ENCODE measurements at regions not wholly inside any gene's neighbourhood (a gene's known extent, or its start where the extent isn't known, plus 50 kb on each side); places are given as distances from the start of the nearest gene placed in this dataset.
"Not testable (repeated sequence)": the region's sequence is repeated elsewhere in the genome, so short reads cannot be mapped to it uniquely, and the experiment has no call there.

DNA sequence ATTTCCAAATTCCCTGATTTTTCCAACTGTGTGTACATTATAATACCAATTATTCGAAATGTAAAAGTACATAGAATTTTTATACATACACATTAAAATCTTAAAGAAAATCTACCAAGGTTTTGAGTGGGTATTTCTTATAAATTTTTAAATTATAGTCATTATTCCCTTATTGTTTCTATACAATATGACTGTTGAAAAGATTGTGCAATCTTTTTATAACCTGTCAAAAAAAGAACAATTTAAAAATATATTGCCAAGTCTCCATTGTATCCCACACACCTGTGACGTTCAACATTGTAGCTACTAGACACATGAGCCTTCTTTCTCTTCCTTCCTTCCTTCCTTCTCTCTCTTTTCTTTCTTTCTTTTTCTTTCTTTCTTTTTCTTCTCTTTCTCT, 473.2 kb upstream of the CHRM3 start:
- DNase-seq (ENCODE audit: low read depth) = no peak

DNA sequence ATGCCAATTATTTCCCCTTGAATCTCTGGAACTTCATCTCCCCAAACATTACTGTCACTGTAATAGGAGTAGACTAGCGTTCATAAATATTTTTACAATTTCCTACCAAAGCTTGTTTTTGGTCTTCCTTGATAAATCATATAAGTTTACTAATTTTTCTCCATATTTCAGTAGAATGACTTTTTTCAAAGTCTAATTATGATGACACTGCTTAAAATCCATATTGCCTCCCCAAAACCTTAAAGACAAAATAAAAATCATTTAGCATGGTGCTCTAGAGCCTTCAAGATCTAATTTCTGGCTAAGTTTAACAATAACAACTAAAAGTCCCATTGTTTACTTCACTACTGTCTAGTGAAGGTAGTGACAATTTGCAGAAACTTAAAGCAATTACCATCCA, 474.2 kb upstream of the CHRM3 start:
- no peak for DNase-seq (ENCODE audit: low read depth)

DNA sequence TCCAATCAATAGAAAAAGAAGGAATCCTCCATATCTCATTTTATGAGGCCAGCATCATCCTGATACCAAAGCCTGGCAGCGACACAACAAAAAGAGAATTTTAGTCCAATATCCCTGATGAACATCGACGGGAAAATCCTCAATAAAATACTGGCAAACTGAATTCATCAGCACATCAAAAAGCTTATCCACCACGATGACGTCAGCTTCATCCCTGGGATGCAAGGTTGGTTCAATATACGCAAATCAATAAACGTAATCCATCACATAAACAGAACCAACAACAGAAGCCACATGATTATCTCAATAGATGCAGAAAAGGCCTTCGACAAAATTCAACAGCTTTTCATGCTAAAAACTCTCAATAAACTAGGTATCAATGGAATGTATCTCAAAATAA, 483.6 kb upstream of the CHRM3 start:
- not testable (repeated sequence) for DNase-seq (ENCODE audit: low read depth)

DNA sequence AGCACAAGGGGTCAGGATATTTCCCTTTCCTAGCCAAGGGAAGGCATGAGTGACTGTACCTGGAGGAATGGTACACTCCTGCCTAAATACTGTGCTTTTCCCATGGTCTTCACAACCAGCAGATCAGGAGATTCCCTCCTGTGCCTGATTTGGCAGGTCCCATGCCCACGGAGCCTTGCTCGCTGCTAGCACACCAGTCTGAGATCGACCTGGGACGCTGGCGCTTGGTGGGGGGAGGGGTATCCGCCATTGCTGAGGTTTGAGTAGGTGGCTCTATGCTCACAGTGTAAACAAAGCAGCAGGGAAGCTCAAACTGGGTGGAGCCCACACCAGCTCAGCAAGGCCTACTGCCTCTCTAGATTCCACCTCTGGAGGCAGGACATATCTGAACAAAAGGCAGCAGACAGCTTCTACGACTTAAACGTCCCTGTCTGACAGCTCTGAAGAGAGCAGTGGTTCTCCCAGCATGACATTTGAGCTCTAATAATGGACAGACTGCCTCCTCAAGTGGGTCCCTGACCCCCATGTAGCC, 486.0 kb upstream of the CHRM3 start:
- DNase-seq (ENCODE audit: low read depth) = no peak

DNA sequence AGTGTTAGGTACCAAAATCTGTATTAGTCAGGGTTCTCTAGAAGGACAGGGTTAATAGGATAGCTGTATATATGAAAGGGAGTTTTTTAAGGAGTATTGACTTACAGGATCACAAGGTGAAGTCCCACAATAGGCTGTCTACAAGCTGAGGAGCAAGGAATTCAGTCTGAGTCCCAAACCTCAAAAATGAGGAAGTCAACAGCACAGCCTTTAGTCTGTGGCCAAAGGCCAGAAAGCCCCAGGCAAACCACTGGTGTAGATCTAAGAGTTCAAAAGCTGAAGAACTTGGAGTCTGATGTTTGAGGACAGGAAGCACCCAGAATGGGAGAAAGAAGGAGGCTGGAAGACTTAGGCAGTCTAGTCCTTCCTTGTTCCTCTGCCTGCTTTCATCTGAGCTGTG, 487.5 kb upstream of the CHRM3 start:
- DNase-seq (ENCODE audit: low read depth) = peak; percentile 65

DNA sequence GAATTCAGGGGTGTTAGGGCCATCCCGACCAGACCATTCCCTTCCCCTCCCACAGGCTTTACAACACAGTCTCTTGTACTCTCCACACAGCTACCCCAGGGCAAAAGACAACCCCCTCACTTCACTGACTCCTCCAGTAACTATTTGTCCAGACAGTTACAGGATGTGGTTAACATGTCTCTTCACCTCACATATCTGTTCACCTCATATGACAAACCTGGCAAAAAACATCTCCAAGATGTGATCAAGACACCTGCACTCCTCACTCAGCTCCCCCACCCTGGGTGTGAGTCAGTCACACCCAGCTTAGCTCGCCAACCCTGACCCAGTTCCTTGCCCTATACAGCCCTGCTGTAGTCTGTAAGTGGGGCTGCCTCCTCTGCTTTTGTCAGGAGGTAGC, 490.5 kb upstream of the CHRM3 start:
- DNase-seq (ENCODE audit: low read depth) = peak; percentile 9

DNA sequence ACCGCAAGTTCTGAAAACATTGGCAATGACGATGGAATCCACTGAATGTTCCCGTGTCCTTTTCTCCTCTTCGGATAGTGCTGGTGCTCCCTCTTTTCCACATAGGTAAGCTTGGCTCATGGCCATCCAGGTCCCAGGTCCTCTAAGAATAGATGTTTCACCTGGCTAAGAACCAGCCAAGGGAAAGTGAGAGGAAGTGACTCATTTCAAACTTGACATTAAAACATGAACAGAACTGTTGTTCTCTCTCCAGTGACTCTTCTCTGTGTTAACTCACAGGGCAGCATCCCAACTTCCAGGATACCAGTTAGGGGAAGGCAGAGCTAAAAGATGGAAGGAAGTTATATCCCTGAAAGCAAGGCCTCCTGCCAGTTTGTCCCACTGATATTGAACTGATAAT, 493.8 kb upstream of the CHRM3 start:
- DNase-seq (ENCODE audit: low read depth) = peak; percentile 58

DNA sequence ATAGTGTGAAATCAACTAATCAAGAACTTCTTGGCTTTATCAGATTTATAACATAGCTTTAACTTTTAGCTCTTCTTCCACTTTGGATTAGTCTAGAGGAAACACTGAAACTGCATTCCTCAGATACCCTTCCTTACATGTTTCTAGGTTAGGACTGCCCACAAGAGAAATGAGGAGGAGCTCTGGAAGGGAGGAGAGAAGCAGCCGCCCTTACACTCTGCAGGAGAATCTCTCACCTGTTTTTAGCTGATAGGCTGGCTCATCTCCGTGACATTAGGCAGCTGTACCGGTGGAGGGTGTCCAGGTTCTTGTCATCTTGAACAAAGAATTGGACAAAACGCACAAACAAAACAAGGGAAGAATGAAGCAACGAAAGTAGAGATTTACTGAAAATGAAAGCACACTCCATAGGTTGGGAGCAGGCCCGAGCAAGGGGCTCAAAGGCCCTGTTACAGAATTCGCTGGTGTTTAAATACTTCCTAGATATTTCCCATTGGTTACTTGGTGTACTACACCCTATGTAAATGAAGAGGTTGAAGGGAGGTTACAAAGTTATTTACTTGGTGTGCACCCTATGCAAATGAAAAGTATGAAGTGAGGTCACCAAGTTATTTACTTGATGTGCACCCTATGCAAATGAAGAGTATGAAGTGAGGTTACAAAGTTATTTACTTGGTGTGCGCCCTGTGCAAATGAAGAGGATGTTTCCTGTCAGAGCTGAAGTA, 524.9 kb upstream of the CHRM3 start:
- DNase-seq (ENCODE audit: low read depth) = peak; percentile 2

DNA sequence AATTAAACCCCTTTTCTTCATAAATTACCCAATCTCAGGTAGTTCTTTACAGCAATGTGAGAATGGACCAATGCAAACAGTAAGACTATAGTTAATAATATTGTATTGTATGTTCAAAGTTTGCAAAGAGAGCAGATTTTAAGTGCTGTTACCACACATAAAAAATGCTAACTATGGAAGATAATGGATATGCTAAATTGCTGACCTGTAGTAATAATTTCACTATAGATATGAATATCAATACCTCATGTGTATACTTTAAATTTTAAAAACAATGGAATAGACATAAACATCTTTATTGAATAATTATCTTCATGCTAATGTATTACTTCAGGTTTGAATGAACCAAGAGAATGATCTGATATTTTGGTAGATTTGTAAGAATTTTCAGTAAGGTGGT, 552.4 kb upstream of the CHRM3 start:
- DNase-seq (ENCODE audit: low read depth) = no peak

DNA sequence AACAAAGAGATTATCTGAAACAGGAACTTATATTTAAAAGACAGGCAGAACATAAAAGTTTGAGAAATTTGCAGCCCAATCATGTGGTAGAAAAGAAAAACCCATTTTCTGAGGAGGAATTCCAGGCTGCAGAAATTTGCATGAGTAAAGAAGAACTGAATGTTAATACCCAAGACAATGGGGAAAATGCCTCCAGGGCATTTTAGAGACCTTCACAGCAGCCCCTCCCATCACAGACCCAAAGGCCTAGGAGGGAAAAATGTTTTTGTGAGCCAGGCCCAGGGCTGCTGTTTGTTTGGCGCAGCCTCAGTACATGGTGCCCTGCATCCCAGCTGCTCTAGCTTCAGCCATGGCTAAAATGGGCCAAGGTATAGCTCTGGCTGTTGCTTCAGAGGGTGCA, 554.3 kb upstream of the CHRM3 start:
- DNase-seq (ENCODE audit: low read depth) = no peak

DNA sequence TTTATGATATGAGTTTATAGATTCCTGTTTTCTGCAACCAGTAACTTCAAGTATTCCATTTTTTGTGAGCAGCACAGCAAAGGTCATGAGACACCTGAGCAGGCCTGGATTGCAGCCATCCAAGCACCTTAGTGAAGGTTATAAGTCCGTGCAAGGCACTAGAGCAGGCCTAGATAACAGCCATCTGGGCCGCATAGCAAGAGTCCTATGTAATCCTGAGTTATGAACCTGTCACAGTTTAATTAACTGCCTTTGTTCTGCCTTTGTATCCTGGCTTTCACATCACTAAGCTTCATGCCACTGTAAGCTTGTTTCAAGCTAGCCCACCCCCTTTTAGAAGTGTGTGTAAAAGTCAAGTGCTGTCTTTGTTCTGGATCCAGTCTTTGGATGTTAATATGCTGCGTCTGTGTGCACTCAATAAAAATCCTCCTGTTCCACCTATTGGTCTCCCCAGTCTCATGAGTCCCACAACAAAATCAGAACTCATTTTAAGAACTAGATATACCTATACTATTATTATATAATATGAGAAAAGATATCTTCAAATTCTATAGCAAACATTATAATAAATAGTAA, 556.2 kb upstream of the CHRM3 start:
- no peak for DNase-seq (ENCODE audit: low read depth)

DNA sequence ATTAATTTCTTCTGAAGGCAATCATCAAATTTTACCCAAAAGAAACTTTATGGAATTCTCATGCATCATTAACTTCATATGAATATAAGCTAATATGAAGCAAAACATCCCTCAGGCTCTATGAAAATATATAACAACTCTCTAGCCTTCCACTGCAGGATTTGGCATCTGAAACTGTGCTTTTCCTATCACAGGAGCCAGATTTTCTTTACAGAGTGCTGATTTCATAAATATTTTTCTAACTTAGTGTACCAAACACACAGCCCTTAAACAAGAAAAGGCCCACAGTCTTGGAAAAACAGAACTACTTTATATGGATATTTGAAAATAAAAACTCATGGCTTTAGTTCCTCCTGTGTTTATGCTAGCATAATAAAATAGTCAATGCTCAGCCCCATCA, 559.5 kb upstream of the CHRM3 start:
- no peak for DNase-seq (ENCODE audit: low read depth)

DNA sequence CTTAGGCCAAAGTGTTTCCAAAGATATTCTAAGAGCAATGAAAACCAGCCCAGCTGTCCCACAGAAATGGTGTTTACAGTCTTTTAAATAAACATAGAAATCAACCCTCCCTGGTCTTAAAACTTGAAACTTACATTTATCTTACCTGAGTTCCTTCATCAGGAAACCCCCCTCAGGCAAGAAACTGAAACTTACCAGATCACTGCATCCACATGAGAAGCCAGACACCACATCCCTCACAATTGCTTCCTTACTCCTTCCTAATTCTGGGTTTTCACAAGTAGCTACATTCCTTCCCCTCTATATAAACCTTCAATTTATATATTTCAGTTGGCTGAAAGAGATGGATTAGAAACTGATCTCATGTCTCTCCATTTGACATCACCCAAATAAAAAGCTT, 563.0 kb upstream of the CHRM3 start:
- DNase-seq (ENCODE audit: low read depth) = no peak

DNA sequence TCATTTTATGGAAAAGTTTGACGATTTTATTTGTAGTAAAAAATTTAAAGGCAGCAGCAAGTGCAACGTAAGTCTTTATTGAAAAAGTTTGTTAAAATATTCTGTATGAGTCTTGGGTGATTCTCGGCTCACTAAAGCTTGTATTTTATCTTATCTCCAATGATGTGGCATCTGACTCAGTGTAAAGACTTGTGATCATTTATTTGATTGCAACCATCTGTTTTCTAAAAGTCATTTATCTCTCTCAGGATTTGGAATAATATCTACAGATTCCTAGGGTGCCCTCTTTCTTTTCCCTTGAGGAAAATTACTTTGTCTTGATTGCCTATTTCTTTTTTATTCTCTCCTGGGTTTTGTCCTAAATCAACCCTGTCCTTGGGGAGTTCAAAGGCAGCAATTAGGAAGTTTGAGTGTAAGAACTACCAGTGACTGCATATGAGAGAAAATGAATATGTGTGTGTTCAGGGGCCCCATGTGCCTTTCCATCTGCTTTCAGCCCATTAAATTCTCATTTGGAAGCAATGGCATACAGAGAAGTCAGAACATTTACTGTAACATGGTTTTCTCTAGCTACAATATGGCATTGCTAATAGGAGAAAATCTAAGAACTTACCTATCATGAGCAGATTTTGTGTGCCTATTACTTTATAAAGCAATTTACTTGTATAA, 575.0 kb upstream of the CHRM3 start:
- DNase-seq (ENCODE audit: low read depth) = no peak

DNA sequence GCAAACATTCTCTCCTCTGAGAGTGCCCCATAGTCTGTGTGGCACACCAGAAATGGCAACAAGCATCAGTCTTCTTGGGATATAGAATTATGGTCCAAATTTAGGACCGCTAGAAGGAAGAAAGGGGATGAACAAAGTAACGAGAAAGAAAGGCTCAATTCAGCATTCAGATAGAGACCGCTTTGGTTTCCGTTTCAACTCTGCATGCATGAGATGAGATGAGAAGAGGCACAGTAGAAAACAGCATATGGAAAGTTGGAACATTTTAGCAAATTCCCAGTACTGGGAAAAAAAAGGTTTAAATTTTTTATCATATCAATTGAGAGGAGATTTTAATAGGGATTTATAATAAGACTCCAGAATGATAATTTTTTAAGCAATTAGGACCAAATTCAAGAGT, 595.5 kb upstream of the CHRM3 start:
- DNase-seq (ENCODE audit: low read depth) = no peak

DNA sequence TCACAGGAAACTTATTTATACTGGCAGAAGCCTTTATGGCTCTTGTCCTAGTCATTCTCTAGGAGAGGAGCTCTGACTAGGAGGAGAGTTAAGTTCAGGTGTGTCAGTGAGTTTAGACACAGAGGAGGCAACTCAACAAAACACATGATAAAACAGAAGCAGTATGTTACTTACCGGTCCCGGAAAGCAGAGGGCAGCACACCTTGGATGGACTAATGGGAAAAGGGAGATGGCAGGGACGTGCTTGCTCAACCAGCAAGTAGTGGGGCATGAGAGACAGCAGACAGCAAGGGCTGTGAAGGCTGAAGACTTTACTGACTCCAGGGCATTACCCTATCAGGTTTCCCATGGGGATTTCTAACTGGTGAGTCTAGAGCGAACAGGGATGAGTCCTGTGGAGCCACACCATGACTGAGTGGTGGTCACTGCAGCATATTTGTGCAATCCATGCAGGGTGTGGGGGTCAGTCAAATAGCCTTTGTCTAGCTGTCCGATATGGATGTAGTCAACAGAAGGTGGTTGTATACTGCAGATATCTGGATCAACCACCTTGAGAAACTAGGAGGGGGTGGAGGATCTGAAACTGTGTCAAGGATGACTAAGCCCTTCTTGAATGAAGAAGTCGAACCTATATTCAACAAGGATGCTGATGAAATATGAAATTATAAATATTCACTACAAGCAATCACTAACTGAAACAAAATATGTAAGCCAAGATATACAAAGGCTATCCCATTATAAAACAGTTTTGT, 596.3 kb upstream of the CHRM3 start:
- DNase-seq (ENCODE audit: low read depth) = no peak

DNA sequence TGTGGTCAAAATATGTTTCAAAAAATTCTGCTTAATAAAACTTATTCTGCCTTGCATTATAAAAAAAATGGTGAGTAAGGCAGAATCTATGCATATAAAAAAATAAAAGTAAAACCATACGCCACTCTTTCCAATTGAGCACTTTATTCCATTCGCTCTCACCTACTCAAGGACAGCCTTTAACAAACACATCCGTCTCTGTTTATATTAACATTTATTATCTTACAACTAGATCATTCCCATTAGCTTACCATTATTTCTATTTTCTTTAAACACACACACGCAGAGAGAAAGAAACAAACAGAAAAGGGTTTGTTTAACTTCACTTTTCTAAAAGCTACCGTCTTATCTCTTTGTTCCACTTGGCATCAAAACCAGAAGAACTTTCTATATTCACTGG, 598.9 kb upstream of the CHRM3 start:
- DNase-seq (ENCODE audit: low read depth) = no peak

DNA sequence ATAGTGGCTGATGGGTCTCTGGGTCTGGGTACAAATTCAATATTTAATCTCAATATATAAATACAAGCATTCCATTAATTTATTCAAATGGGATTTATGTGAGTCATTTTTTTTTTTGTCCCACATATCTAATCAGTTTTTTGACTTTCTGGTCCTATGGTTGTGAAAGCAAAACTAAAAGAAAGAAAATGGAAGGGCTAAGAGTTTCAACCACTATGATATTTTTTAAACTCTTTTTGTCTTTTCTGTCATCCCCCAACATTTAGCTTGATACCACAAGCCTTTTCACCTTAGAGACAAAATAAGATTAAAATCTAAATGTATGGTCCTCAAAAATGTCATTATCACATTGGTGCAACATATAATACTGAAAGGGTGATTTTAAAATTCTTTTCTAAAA, 602.7 kb upstream of the CHRM3 start:
- no peak for DNase-seq (ENCODE audit: low read depth)

DNA sequence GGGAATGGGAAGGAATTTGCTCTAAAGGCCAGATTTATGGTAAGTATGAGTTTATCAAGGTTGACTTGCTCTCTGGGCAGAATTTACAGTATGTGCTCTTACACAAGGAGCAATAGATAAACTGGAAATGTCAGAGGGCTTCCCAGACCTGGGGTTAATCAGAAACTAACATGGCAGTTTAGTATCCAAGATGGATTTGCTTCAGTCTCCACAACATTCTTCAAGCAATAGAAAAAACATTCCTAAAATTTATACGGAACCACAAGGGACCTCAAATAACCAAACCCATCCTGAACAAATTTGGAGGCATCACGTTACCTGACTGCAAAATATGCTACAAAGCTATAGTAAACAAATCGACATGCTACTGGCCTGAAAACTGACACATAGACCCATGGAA, 606.7 kb upstream of the CHRM3 start:
- no peak for DNase-seq (ENCODE audit: low read depth)

DNA sequence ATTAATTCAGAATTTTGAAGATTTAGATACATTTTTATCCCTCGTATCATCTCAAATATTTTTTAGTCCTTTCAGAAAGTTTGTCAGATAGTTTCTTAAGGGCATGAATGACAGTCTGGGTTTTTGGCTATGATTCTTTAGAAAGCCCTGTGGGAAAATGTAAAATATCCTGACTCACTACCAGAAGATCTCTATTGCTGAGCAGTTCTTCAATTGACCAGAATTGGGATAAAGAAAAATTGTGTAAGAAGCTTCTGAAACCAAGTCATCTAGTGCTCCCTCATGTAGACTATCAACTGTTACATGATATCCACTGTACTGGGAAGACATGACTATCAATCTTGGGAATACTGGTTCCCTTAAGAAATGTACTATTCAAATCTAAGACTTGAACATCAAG, 608.3 kb upstream of the CHRM3 start:
- peak; percentile 4 for DNase-seq (ENCODE audit: low read depth)

DNA sequence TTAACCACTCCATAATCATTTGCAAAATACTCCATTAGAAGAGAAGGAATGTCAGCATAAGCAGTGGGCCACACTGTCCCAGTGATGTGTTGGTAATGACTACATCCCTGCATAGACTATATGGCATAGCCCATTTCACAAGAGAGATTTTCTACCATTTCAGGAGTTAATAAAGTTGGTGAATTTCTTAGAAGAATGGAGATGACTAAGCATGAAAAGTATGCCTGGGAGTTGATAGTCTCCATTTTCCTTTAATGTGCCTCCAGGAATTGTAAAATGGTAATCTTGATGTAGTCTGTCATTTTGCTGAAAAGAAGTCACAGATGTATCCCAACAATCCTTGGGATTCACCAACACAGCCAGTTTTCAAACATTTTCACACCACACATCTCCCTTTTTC, 608.8 kb upstream of the CHRM3 start:
- peak; percentile 26 for DNase-seq (ENCODE audit: low read depth)

DNA sequence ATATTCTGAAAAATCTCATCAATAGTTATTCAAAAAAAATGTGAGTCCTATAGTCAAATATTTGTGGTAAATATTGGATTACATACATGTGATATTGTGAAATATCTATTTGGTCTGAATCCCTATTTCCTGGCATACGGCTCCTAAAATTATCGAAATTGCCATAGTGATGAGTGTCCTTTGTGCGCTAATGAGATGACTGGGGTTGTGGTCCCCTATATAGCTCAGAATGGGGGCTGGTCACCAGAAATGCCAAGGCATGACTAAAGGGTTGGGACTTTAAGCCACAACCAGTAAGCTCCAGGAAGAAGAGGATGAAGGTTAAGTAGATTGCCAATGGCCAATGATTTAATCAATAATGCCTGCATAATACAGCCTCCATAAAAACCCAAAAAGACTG, 610.2 kb upstream of the CHRM3 start:
- DNase-seq (ENCODE audit: low read depth) = no peak

DNA sequence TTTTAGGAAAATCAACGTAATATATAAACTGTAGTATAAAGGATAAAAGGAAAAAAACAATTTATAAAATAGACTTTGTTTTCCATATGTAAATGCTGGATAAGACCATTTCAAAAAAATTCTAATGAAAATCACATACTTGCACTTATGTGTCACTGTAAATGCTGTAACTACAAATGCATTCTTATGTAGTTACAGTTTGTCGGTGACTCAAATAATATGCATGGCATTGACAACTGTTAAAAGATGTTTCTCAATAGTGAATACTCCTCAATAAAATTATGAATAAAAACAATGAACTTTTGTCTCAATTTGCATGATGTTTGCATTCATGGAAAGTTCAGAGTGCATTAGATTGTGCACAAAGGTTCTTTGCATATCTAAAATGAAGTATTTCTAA, 614.0 kb upstream of the CHRM3 start:
- no peak for DNase-seq (ENCODE audit: low read depth)
